WTC11 (cell line): ENCODE measurements at regions not wholly inside any gene's neighbourhood (a gene's known extent, or its start where the extent isn't known, plus 50 kb on each side); places are given as distances from the start of the nearest gene placed in this dataset.
"Not testable (repeated sequence)": the region's sequence is repeated elsewhere in the genome, so short reads cannot be mapped to it uniquely, and the experiment has no call there.

ENCODE experiments used
- ATF1 ChIP-seq: sonication (generic); formaldehyde crosslinking; IDR thresholded peaks from 2 replicates; pipeline ENCODE4 v1.8.1; 2023; ENCODE audit warnings: mild to moderate bottlenecking, moderate library complexity, missing genetic modification reagents
- TCF7 ChIP-seq: sonication (generic); formaldehyde crosslinking; IDR thresholded peaks from 2 replicates; pipeline ENCODE4 v1.8.0; 2022; ENCODE audit warnings: mild to moderate bottlenecking, low read depth, missing genetic modification reagents, moderate library complexity
- ZNF423 ChIP-seq: fragments of 250-450 bp; sonication (Bioruptor Pico); IDR thresholded peaks from 2 replicates; pipeline ENCODE4 v2.1.2; 2022; ENCODE audit warnings: mild to moderate bottlenecking, moderate library complexity
- TF ChIP-seq, protein P1 (sequence below): sonication (generic); formaldehyde crosslinking; IDR thresholded peaks from 2 replicates; pipeline ENCODE4 v1.8.0; 2022; ENCODE audit warnings: mild to moderate bottlenecking, missing genetic modification reagents
- TF ChIP-seq, protein P2 (sequence below): fragments of 200-600 bp; IDR thresholded peaks from 2 replicates; pipeline ENCODE4 v1.8.0; 2022; ENCODE audit warnings: antibody characterized with exemption
- TF ChIP-seq, protein P3 (sequence below): sonication (generic); formaldehyde crosslinking; IDR thresholded peaks from 2 replicates; pipeline ENCODE4 v1.8.0; 2022; ENCODE audit warnings: missing genetic modification reagents

DNA sequence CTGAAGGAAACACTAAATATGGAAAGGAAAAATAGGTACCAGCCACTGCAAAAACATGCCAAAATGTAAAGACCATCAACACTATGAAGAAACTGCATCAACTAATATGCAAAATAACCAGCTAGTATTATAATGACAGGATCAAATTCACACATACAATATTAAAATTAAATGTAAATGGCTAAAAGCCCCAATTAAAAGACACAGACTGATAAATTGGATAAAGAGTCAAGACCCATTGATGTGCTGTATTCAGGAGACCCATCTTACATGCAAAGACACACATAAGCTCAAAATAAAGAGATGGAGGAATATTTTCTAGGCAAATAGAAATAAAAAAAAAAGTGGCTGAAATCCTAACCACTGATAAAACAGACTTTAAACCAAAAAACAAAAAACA lies 427.5 kb upstream of the ADGRB3 start:
- TF ChIP-seq ATF1 (CRISPR knock-in tag); ZNF423; TCF7: not testable (repeated sequence)
- TF ChIP-seq, protein P1, sequence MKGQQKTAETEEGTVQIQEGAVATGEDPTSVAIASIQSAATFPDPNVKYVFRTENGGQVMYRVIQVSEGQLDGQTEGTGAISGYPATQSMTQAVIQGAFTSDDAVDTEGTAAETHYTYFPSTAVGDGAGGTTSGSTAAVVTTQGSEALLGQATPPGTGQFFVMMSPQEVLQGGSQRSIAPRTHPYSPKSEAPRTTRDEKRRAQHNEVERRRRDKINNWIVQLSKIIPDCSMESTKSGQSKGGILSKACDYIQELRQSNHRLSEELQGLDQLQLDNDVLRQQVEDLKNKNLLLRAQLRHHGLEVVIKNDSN (CRISPR knock-in tag), result not testable (repeated sequence)
- TF ChIP-seq, protein P2, sequence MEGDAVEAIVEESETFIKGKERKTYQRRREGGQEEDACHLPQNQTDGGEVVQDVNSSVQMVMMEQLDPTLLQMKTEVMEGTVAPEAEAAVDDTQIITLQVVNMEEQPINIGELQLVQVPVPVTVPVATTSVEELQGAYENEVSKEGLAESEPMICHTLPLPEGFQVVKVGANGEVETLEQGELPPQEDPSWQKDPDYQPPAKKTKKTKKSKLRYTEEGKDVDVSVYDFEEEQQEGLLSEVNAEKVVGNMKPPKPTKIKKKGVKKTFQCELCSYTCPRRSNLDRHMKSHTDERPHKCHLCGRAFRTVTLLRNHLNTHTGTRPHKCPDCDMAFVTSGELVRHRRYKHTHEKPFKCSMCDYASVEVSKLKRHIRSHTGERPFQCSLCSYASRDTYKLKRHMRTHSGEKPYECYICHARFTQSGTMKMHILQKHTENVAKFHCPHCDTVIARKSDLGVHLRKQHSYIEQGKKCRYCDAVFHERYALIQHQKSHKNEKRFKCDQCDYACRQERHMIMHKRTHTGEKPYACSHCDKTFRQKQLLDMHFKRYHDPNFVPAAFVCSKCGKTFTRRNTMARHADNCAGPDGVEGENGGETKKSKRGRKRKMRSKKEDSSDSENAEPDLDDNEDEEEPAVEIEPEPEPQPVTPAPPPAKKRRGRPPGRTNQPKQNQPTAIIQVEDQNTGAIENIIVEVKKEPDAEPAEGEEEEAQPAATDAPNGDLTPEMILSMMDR, result not testable (repeated sequence)
- TF ChIP-seq, protein P3, sequence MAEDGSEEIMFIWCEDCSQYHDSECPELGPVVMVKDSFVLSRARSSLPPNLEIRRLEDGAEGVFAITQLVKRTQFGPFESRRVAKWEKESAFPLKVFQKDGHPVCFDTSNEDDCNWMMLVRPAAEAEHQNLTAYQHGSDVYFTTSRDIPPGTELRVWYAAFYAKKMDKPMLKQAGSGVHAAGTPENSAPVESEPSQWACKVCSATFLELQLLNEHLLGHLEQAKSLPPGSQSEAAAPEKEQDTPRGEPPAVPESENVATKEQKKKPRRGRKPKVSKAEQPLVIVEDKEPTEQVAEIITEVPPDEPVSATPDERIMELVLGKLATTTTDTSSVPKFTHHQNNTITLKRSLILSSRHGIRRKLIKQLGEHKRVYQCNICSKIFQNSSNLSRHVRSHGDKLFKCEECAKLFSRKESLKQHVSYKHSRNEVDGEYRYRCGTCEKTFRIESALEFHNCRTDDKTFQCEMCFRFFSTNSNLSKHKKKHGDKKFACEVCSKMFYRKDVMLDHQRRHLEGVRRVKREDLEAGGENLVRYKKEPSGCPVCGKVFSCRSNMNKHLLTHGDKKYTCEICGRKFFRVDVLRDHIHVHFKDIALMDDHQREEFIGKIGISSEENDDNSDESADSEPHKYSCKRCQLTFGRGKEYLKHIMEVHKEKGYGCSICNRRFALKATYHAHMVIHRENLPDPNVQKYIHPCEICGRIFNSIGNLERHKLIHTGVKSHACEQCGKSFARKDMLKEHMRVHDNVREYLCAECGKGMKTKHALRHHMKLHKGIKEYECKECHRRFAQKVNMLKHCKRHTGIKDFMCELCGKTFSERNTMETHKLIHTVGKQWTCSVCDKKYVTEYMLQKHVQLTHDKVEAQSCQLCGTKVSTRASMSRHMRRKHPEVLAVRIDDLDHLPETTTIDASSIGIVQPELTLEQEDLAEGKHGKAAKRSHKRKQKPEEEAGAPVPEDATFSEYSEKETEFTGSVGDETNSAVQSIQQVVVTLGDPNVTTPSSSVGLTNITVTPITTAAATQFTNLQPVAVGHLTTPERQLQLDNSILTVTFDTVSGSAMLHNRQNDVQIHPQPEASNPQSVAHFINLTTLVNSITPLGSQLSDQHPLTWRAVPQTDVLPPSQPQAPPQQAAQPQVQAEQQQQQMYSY (CRISPR knock-in tag), result not testable (repeated sequence)
